Bronchial epithelial cell (primary cell): ENCODE measurements at regions not wholly inside any gene's neighbourhood (a gene's known extent, or its start where the extent isn't known, plus 50 kb on each side); places are given as distances from the start of the nearest gene placed in this dataset.
"Not testable (repeated sequence)": the region's sequence is repeated elsewhere in the genome, so short reads cannot be mapped to it uniquely, and the experiment has no call there.

Experiments
- DNase-seq: peaks from one replicate; pipeline ENCODE4 v3.0.0-alpha.2; 2010; ENCODE audit warnings: low read depth
- FAIRE-seq: peaks from 2 replicates; lab custom pipeline; 2011; peaks lifted over from hg19 to GRCh38; lab: Jason Lieb, UNC
- H3K27me3 ChIP-seq: 2 replicates; pipeline ENCODE4 v1.5.1; 2011; ENCODE audit warnings: low read length; ENCODE audit not compliant: control insufficient read depth, insufficient read depth
- H3K36me3 ChIP-seq: 2 replicates; pipeline ENCODE4 v1.5.1; 2011; ENCODE audit warnings: low read length; ENCODE audit not compliant: control insufficient read depth, insufficient read depth
- H3K4me3 ChIP-seq: 2 replicates; pipeline ENCODE4 v1.5.1; 2011; ENCODE audit warnings: mild to moderate bottlenecking, low read depth, low read length, control low read depth
- TF ChIP-seq, protein P1 (sequence below): IDR thresholded peaks from 2 replicates; pipeline ENCODE4 v1.5.1; 2011; ENCODE audit warnings: mild to moderate bottlenecking, moderate library complexity, low read length, control low read depth, inconsistent platforms; ENCODE audit not compliant: insufficient read depth, severe bottlenecking

DNA sequence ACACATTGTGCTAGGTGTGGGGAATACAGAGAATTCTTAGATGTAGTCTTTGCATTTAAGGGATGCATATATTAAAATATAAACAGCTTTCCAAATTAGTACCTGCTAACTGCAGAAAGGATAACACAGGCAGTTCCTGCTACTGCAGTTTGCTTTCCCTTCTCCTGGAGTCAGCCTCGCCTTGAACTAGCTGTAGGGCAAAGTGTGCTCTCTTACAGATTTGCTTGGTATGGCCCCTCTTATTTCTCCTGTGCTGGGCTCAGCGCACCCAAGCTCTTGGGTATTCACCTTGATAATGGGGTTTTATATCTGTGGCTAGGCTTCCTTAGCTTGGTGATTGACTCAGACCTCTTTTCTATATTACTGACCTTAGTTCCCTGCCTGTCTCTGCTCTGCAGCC, 108.4 kb upstream of the PNPT1 start:
- FAIRE-seq: no peak
- H3K4me3 ChIP-seq: no peak overlapping the region
- TF ChIP-seq, protein P1, sequence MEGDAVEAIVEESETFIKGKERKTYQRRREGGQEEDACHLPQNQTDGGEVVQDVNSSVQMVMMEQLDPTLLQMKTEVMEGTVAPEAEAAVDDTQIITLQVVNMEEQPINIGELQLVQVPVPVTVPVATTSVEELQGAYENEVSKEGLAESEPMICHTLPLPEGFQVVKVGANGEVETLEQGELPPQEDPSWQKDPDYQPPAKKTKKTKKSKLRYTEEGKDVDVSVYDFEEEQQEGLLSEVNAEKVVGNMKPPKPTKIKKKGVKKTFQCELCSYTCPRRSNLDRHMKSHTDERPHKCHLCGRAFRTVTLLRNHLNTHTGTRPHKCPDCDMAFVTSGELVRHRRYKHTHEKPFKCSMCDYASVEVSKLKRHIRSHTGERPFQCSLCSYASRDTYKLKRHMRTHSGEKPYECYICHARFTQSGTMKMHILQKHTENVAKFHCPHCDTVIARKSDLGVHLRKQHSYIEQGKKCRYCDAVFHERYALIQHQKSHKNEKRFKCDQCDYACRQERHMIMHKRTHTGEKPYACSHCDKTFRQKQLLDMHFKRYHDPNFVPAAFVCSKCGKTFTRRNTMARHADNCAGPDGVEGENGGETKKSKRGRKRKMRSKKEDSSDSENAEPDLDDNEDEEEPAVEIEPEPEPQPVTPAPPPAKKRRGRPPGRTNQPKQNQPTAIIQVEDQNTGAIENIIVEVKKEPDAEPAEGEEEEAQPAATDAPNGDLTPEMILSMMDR: no peak

GRCh38 chr2:55801436-55801835, 107.8 kb upstream of the PNPT1 start:
- no peaks in the 10 kb centered on the region for H3K36me3 ChIP-seq
- TF ChIP-seq, protein P1: no peak
- DNase-seq (no peak), FAIRE-seq (no peak)
- H3K27me3 ChIP-seq: no peaks in the 10 kb centered on the region
- no peak overlapping the region for H3K4me3 ChIP-seq

More for the DNA sequence above, 108.4 kb upstream of the PNPT1 start:
- no peaks in the 10 kb centered on the region for H3K36me3 ChIP-seq
- no peaks in the 10 kb centered on the region for H3K27me3 ChIP-seq
- DNase-seq: no peak

DNA sequence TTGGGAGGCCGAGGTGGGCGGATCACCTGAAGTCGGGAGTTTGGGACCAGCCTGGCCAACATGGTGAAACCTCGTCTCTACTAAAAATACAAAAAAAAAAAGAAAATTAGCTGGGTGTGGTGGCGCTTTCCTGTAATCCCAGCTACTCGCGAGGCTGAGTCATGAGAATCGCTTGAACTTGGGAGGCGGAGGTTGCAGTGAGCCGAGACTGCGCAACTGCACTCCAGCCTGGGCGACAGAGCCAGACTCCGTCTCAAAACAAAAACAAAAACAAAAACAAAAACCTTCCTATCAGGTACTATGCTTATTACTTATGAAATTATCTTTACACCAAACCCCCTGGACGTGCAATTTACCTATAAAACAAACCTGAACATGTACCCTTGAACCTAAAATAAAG, 106.0 kb upstream of the PNPT1 start:
- H3K27me3 ChIP-seq, H3K4me3 ChIP-seq, FAIRE-seq, DNase-seq, H3K36me3 ChIP-seq: not testable (repeated sequence)

- no peaks in the 10 kb centered on the region for H3K27me3 ChIP-seq
- H3K4me3 ChIP-seq: no peak overlapping the region
- TF ChIP-seq, protein P1: no peak
- FAIRE-seq (no peak), DNase-seq (no peak)
- no peaks in the 10 kb centered on the region for H3K36me3 ChIP-seq
These were observed 102.5 kb upstream of the PNPT1 start for GRCh38 chr2:55796121-55796520.

DNA sequence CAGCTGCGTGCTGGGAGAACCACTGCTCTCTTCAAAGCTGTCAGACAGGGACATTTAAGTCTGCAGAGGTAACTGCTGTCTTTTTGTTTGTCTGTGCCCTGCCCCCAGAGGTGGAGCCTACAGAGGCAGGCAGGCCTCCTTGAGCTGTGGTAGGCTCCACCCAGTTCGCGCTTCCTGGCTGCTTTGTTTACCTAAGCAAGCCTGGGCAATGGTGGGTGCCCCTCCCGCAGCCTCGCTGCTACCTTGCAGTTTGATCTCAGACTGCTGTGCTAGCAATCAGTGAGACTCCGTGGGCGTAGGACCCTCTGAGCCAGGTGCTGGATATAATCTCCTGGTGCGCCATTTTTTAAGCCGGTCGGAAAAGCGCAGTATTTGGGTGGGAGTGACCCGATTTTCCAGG, 100.0 kb upstream of the PNPT1 start:
- H3K36me3 ChIP-seq, FAIRE-seq, H3K27me3 ChIP-seq, DNase-seq, H3K4me3 ChIP-seq: not testable (repeated sequence)

DNA sequence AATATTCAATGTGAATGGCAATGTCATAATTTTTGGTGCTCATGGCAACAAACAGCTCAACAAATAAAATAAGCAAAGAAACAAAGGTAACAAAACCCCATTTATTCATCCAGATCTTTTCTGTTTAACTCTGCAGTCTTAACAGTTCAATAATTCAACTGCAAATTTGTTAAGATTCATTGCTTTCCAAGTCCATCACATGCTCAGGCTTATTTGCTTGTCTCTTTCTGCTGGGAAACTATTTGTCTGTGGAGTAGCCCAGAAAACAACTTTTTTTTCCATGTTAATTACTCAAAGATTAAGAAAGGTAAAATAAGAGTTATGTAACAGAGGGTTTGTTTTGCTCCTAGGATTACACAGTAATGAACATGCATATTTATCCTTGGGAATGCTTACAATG, 92.6 kb upstream of the PNPT1 start:
- no peak for FAIRE-seq
- H3K4me3 ChIP-seq: no peak overlapping the region
- H3K27me3 ChIP-seq: no peaks in the 10 kb centered on the region
- no peak for DNase-seq
- H3K36me3 ChIP-seq: no peaks in the 10 kb centered on the region
- TF ChIP-seq, protein P1: no peak

DNA sequence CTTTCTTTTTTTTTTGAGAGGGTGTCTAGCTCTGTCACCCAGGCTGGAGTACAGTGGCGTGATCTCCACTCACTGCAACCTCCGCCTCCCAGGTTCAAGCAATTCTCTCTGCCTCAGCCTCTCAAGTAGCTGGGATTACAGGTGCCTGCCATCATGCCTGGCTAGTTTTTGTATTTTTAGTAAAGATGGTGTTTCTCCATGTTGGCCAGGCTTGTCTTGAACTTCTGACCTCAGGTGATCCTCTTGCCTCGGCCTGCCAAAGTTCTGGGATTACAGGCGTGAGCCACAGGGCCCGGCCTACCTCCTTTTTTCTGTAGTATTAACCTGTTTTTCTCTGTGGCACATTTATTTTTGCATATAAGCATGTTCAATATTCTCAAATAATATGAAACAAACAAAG, 90.1 kb upstream of the PNPT1 start:
- DNase-seq, H3K36me3 ChIP-seq, H3K27me3 ChIP-seq, FAIRE-seq, H3K4me3 ChIP-seq: not testable (repeated sequence)
